NOMO-1 treated with DMSO at 0.1 percent for 48 hours (cell line): ENCODE measurements at regions not wholly inside any gene's neighbourhood (a gene's known extent, or its start where the extent isn't known, plus 50 kb on each side); places are given as distances from the start of the nearest gene placed in this dataset.
"Not testable (repeated sequence)": the region's sequence is repeated elsewhere in the genome, so short reads cannot be mapped to it uniquely, and the experiment has no call there.

Experiments used
- DNase-seq: peaks from one replicate; lab custom pipeline; 2025; ENCODE audit not compliant: unreplicated experiment; lab: John Stamatoyannopoulos, UW

DNA sequence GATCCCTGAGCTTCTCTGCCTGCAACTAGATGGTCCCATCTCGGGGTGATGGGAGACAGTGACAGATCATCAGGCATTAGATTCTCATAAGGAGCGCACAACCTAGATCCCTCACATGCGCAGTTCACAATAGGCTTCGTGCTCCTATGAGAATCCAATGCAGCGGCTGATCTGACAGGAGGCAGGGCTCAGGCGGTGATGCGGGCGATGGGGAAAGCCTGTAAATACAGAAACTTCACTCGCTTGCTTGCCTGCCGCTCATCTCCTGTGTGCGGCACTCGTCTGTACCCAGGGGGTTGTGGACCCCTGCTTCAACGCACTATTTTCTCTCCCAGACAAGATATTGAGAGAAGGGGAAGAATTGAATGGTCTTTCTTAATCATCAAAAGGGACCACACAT, 473.9 kb downstream of the ZNF536 start:
- DNase-seq, result no peak

DNA sequence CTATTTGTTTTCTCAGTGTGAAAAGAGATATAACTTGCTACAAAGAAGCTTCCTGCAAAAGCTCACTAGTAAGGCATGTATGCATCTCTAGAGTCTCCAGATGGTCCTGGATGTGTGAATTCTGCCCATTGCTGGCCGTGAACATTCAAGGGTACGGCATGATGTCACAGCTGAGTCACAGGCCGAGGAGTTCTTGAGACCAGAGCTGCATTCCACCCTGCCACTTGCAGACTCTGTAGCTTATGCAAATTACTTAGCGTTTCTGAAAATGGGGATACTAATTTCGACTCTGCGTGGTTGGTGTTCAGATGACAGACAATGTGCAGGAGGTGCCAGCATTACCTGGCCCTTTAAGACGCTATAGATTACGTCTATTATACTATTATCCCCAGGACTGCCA, 470.7 kb downstream of the ZNF536 start:
- DNase-seq, result no peak

GRCh38 chr19:30841934-30842333, 469.8 kb downstream of the ZNF536 start:
- no peak for DNase-seq

DNA sequence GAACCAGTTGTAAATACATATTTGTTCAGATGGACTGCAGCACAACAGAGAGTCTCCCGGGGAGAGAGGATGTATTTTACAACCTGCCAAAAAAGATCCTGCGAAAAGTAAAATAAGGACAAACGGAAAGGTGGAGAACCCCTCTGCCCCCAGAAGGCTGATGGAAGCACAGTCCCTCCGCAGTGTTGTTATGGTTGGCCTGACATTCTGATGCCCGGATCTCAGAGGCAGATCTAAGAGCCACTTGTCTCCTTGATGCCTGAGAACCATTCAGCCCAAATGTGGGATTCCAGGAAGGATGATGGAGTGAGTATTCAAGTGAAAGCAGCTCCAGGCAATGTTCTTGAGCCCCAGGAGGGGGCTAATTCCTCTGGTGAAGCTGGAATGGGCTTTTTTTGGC, 458.7 kb downstream of the ZNF536 start:
- no peak for DNase-seq

DNA sequence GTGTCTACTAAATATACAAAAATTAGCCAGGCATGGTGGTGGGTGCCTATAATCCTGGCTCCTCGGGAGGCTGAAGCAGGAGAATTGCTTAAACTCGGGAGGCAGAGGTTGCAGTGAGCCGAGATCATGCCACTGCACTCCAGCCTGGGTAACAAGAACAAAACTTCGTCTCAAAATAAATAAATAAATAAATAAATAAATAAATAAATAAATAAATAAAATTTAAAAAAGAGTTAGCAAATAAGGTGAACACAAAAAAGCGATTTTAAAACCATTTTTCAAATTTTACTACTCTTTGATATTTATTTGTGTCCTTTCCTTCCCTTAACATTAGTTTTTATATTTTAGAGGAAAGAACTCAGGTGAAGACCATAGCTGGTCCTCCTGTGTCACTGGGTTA, 453.3 kb downstream of the ZNF536 start:
- not testable (repeated sequence) for DNase-seq

- no peak for DNase-seq
Measured at GRCh38 chr19:30824809-30825208, 452.6 kb downstream of the ZNF536 start.

GRCh38 chr19:30817965-30818567, 445.9 kb downstream of the ZNF536 start:
- no peak for DNase-seq

DNA sequence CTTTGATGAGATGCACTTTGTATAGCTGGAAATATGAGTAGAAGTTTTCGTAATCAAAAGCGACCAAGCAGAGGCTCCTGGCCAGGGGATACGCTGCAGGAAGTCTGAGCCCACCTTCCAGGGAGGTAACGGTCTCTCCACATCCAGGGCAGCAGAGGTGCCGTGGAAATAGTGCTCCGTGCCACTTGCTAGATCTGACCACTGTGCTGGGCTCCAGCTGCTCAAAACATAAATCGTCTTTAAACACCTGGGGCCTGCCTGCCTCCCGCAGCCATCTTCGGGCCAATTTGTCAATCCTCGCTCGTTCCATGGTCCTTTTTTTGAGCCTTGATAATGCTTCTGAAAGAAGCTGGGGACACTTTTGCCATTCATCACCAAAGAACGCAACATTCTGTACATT, 445.0 kb downstream of the ZNF536 start:
- DNase-seq, result no peak

- no peak for DNase-seq
Measured at GRCh38 chr19:30815889-30816580, 443.9 kb downstream of the ZNF536 start.

DNA sequence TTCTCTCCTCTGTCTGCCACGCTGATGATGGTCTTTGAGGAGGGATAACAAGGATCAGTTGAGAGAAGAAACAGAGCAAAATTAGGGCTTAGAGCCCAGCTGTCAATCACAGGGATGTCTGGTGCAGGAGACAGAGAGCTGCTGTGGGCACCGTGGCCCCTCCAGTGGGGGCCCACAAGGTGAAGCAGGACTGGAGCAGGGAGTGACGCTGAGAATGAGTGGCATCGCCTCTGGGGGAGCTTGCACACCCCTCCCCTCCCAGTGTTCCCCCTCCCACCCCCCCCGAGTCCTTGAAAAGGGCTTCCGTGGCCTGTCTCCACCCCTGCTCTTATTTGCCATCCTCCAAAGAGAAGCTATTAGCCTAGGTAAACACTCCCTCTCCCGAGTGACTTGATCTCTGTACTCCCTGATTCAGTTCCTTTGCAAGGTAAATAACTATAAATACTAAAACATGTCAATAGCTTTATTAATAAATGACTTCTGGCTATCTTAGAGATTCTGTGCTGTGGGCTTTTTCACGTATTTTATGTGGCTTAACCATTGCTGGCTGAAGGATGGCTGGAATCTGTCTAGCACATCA, 440.0 kb downstream of the ZNF536 start:
- no peak for DNase-seq

DNA sequence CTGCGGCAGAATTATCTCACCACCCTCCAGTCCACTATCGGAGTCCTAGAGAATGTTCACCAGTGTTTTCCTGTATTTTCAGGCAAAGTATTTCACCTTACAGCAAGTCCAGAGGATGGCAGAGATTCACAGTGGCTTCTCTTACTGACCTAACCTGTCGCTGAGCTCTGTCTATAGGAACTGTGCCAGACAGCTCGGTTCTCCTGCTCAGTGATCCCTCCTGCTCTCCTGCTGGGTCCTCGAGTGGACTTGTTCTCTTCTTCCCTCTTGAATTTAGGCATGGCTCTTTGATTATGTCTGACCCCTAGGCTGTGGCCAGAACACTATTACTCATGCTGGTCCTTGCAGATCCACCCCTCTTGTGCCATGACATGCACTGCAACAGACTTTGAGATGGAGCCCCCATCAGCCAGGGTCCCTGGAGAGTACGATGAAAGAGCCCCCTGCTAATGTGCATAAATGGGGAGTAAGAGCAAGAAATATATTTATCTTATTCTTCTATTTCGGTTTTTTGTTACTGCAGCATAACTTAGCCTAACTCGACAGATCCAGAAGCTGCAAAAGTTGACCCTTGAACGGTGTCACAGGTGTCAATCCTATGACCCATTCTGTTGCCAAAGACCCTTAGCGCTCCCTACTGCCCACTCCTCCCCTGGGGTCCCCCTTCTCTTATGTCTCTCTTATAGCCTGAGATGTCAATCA, 439.4 kb downstream of the ZNF536 start:
- no peak for DNase-seq

DNA sequence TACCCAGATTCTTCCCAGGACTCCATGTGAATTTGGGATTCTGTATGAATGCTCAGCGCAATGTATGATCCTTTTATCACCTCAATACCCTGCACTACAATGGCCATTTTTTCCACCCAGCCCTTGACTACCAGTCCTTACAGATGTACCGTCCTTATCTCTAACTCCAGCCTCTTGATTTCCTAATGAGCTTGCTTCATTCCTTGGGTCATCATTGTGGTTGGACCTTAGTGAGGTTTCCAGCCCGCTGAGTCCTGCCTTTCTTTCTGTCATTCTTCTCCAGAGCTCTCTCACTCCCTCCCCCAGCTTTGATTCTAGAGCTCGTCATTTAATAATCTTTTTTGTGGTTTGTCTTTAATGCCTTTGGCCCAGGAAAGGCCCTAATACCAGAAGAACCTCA, 438.5 kb downstream of the ZNF536 start:
- DNase-seq, result no peak

- no peak for DNase-seq
Measured at GRCh38 chr19:30807278-30807677, 435.1 kb downstream of the ZNF536 start.

- no peak for DNase-seq
Measured at GRCh38 chr19:30806311-30806710, 434.1 kb downstream of the ZNF536 start.

GRCh38 chr19:30804751-30805150, 432.6 kb downstream of the ZNF536 start:
- no peak for DNase-seq

- DNase-seq, result not testable (repeated sequence)
Measured at GRCh38 chr19:30804333-30804732, 432.1 kb downstream of the ZNF536 start.

DNA sequence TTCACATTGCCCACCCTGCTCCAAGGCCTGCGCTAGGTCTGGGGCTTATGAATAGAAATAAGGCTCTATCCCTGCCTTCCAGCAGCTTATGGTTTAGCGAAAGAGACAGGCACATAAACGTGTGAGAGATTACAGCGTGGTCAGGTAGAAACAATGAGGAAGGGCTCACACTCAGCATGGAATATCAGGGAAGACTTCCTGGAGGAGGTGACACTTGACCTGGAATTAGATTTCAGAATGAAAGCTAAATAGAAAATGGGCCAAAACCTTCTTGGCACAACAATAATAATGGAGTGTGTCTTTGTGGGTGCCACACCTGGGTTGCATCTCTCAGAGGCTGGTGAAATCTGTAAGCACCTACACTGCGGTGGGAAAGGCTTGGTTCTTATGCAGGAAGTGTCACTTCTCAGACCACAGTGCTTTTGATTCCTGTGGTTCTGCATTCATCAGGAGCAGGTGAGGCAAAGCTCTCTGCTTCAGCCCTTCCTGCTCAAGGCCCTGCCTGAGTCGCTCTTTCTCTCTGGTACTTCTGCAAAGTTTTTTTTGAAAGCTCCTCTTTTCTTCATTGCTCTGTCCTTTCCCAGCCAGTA, 430.3 kb downstream of the ZNF536 start:
- DNase-seq, result no peak

- DNase-seq, result peak; percentile 2
Measured at GRCh38 chr19:30799865-30800755, 427.9 kb downstream of the ZNF536 start.

- DNase-seq, result no peak
Measured at GRCh38 chr19:30795727-30796126, 423.5 kb downstream of the ZNF536 start.
